NCI-H510A treated with DMSO at 0.1 percent for 48 hours (cell line): ENCODE measurements at regions not wholly inside any gene's neighbourhood (a gene's known extent, or its start where the extent isn't known, plus 50 kb on each side); places are given as distances from the start of the nearest gene placed in this dataset.

Experiments used
- DNase-seq: peaks from one replicate; lab custom pipeline; 2025; lab: John Stamatoyannopoulos, UW

- DNase-seq, result peak; percentile 33
Observed at GRCh38 chr4:174120446-174121295, 162.8 kb downstream of the FBXO8 start.

DNA sequence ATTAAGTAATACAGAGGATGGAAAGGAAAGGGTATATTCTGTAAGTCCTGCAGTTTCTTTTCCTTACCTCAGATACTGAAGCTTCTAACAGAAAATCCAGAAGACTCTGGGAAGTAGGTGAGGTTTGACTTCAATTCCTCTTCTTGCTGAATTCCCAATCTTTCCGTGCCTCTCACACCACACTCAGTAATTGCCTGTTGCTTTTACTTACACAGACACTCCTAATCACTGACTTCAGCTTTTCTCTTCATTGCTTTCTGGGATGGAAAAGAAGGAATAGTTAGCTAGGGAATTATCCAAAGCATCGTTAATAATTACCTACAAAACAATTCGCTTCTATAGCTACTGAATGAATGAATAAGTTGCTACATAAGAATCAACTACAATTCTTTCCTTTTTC, 163.6 kb downstream of the FBXO8 start:
- DNase-seq, result peak; percentile 28

- DNase-seq, result no peak
Observed at GRCh38 chr4:174119051-174119450, 164.4 kb downstream of the FBXO8 start.

GRCh38 chr4:174118171-174118570, 165.3 kb downstream of the FBXO8 start:
- DNase-seq, result no peak

DNA sequence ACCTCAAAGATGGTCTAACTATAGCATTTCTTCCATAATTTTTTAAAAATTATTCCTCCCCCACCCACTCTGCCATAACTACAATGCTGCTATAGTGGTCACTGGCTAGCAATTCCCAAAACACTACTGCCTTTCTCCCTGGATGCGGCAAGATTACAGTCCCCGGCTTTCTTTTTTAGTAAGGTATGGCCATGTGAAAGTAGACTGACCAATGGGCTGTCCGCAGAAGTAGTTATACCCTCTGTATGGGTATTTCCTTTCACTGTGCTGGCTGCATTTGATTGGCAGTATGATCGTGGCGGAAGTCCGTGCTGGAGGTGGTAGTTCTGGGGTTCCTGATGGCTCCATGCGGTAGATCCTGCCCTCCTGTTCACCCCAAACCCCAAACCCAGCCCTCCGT, 166.0 kb downstream of the FBXO8 start:
- DNase-seq, result no peak

- no peak for DNase-seq
Observed at GRCh38 chr4:174116021-174116420, 167.4 kb downstream of the FBXO8 start.

- DNase-seq, result peak; percentile 37
Observed at GRCh38 chr4:174111422-174111821, 172.0 kb downstream of the FBXO8 start.

DNA sequence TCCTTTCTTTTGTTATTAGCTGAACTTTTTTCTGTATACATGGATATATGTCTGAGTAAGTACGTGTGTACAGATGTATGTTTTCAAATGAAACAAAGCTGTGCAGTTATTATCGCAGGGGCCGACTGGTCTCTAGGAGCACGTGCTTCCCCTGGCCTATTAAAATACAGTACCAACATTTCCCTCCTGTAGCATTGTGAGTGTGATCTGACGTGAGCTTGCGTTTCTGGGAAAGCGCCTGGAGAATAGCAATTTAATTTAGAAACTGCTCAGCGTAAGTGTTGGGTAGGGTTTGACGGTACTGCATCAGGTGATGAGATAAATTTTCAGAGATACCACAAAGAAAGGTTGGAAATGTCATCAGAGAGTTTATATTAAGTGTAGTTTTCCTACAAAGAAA, 173.3 kb downstream of the FBXO8 start:
- no peak for DNase-seq

DNA sequence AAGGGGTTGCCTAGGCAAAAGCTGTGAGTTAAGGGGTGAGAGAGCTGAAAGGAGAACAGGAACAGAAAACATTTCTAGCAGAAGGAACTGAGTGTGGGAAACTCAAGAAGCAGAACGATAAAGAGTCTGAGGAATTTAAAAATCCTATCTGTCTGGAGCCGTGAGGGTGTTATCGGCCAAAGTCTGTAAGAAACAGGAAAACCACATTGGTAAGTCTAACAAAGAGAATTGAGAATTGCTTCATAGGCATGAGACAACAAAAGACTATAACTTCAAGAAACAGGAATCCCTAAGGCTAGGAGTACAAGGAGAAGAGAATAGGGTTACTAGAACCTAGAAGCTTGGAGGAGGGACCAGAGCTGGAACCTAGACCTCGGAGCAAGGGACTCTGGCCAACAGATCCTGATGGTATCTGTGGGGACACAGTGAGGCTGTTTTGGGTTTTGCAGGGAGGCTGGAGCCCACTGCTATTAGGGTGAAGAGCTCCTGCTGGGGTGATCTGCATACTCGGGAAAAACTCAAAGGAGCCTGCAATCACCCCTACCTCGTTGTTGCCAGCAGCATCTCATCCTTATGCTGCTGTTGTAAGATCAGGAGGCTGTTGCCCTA, 175.6 kb downstream of the FBXO8 start:
- no peak for DNase-seq

GRCh38 chr4:174105202-174105601, 178.3 kb downstream of the FBXO8 start:
- DNase-seq, result no peak

DNA sequence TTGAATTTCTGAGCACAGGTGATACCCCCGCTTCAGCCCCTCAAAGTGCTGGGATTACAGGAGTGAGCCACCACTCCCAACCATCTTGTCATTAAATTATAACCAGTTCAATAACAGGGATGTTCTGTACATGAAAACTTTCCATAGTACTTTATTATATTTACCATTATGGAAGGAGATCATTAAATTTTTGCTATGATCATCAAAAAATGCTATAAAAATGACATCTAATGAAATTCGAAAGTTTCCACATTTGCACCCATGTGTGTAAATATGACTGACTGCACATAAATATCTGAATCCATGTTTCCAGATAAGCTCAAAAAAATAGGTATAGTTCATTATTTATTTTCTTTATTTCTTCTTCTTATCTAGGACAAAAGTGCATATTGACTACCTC, 182.6 kb downstream of the FBXO8 start:
- DNase-seq, result no peak

- no peak for DNase-seq
Observed at GRCh38 chr4:174099712-174100111, 183.8 kb downstream of the FBXO8 start.

DNA sequence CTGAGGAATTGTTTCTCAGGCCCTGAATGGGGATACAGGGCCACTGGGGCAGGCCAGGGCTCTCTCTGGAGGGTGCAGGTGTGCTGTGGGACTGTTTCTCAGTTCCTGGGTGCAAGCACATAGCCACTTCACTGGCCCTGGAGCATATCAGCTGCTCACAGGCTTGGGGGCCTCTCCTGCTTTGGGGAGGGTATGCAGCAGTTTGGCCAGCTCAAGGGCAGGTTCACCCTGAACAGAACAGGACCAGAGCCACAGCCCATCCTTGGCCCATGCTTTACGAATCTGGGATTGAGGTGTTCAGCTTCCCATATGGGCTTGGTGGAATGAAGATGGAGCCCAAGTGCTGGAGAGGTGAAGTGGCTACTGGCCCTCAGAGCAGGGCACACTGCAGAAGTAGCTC, 186.5 kb downstream of the FBXO8 start:
- no peak for DNase-seq

DNA sequence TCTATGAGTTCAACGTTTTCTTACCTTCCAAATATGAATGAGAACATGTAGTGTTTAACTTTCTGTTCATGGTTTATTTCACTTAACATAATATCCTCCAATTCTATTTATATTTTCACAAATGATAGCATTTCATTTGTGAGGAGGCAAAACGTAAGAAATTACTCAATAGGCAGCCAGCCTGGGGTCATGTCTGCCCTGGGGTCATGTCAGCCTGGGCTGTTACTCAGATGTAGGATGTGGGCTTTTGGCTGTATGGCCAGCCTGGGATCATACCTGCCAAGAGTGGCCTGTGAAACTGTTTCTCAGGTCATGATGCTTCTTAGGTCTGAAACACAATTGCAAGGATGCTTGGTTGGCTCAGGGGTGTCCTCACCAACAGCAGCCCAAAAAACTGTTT, 187.0 kb downstream of the FBXO8 start:
- no peak for DNase-seq

DNA sequence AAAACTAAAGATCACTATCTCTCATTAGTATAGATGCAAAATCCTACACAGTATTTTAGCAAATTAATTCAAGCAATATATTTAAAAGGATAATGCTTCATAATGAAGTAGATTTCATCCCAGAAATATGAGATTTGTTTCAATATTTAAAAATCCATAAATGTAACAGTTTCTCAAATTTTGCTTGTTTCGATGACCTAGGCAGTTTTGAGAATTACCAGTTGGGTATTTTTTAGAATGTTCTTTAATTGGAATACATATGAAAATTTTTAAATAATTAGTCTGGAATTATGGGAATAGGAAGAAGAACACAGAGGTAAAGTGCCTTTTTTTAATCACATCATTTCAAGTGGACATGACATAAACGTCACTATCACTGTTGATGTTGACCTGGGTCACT, 192.3 kb downstream of the FBXO8 start:
- no peak for DNase-seq

DNA sequence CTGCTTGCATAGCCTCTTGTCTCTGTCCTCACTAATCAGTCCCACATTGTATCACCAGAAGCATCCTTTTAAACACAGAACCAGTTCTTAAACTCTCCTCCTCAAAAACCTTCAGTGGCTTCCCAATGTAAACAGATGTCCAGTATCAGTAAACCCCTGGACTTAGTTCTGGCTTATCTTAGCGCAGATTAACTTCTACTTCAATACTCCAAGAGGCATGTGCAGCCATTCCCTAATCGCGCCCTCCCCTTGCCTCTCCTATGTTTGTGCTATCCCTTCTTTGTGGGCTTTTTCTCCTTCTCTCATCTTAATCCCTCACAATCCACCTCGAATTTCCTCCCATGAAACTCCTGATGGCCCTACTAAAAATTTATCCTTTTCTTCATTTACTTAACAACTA, 193.8 kb downstream of the FBXO8 start:
- DNase-seq, result no peak

DNA sequence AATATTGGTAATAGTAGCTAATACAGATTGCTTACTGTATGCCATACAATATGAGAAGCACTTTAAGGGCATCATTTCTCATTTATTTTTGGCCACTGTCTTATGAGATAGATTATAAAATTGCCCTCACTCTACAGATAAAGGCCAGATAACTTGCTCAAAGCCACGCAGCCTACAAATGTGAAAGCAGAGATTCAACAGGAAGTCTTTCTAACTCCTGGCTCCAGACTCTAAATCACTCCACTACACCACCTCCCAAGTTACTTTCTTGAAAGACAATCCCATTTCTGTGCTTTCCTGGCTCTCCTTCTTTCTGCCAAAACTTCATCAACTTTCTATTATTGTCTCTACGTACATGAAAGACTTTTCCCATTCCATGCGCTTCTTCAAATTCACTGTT, 194.7 kb downstream of the FBXO8 start:
- DNase-seq, result no peak

DNA sequence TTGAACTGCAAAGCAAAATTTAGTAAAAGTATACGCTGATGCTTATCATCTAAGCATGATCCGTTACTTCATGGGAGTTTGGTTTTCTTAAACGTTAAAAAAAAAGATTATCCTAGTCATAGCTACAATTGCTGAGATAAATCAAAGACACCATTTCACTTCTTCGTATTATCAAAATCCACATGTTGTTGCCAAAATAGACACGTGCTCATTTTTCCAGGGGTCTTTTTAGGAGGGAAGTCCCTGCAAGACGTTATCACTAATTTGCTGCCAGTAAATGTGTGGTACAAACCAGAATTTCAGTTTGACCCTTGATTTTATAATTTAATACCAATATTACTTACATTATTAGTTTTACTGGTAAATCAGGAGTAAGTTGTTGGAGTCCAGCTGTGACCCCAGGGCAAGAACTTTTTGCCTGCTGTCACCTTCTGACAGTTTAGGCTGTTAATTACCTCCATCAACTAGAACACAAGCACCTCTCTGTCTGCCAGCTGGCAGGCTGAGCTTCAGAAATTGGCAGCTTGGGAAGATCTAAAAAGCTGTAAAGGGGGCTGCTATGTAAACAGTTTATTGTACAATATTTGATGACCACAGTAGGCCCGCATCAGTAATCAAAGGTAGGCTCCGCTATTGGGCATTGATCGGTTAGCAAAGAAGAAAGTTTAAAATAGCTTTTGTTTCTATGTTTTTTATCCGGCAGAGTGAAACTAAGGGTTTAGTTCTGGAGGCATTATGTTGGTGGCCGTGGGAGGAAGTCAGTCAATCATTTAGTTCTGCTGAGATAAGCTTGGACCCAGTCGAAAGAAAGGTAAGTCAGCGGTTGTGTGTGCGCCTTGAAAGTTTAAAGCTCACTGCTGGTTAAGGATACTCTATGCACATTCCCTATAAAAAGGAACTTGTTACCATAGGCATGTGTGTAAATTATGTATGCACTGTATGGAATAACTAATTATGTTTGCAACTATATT, 196.4 kb downstream of the FBXO8 start:
- DNase-seq, result peak; percentile 7

DNA sequence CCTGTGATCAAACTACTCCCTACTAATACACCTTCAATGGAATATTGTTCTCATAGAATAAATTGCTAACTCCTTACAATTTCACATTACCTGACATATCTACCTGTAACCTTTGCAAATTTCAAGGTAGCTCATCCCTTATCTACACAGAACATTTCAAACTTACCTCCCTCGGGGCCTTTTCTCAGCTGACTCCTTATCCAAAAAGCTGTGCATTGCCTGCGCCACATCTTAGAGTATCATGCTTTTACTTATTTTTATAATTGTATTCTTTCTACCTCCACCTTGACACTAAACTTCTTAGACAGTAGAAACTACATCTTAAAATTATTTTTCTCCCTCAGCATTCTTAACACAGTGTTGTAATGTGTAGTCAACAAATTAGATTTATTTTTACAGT, 198.5 kb downstream of the FBXO8 start:
- DNase-seq, result no peak

DNA sequence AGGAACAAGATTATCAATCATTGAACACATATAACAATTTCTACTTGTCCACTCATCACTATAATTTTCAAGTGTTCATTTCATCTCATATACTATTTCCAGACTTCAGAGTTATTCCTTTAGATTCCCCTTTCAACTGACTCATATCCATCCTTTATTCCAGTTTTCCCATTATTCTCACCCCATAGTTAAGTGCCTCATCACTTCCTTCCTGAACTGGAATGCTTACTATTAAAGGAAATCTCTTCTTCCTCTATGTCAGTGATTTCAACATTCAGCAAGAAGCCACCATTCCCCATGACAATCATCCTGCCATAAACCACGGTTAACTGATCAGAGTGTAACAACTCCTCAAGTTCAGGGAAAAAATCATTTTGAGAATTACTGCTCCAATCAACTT, 198.9 kb downstream of the FBXO8 start:
- DNase-seq, result no peak

- no peak for DNase-seq
Observed at GRCh38 chr4:174080361-174080760, 203.1 kb downstream of the FBXO8 start.

DNA sequence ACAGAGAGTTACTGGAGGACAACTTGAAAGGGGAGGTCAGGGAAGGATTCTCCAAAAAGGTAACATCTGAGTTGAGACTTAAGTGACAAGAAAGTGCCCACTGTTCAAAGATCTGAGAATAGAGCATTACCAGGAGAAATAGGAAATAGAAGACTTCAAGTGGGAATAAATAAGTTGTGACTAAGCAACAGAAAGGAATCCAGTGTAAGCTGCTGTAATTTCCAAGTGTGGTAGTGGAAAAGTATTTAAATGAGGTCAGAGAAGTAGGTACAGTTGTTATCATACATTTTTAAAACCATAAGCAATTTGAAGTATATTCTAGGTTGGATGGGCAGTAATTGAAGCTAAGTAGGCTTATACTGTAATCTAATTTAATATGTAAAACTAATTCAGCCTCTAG, 211.9 kb downstream of the FBXO8 start:
- no peak for DNase-seq
